Motor neuron (in vitro differentiated cells): ENCODE measurements at regions not wholly inside any gene's neighbourhood (a gene's known extent, or its start where the extent isn't known, plus 50 kb on each side); places are given as distances from the start of the nearest gene placed in this dataset.
"Not testable (repeated sequence)": the region's sequence is repeated elsewhere in the genome, so short reads cannot be mapped to it uniquely, and the experiment has no call there.

Experiments used
- ATAC-seq, 8 experiments: fragments of 200-7000 bp; cut with Tn5 transposase; replicated peaks in 6 of 8; 2 replicates each; pipeline ENCODE4 v1.8.0; 2021; ENCODE audit warnings: mild to moderate bottlenecking in 8 of 8, moderate library complexity in 8 of 8
- H3K27ac ChIP-seq, 2 donors: fragments of 250-450 bp; sonication (Bioruptor Pico); 2 replicates each; pipeline ENCODE4 v1.9.0; 2021; ENCODE audit warnings: antibody characterized with exemption in 2 of 2, mild to moderate bottlenecking in 2 of 2, moderate library complexity in 1 of 2
- H3K4me1 ChIP-seq, 2 donors: fragments of 250-450 bp; sonication (Bioruptor Pico); replicated peaks in 1 of 2; 2 replicates each; pipeline ENCODE4 v1.6.1; 2021; ENCODE audit warnings: antibody characterized with exemption in 2 of 2, mild to moderate bottlenecking in 2 of 2, moderate library complexity in 1 of 2
- H3K4me3 ChIP-seq, 5 donors: fragments of 250-450 bp; sonication (Bioruptor Pico); 2 replicates each; pipeline ENCODE4 v1.9.0; 2021; ENCODE audit warnings: antibody characterized with exemption in 5 of 5, mild to moderate bottlenecking in 5 of 5, moderate library complexity in 4 of 5
- WGBS, 10 experiments: fragments of 450-650 bp; shearing (Covaris generic); methylation state at CpG; one replicate each; pipeline ENCODE4 v1.0.0; 2022; 5-methylcytosine and 5-hydroxymethylcytosine counted together
- in situ Hi-C, 9 experiments: fragments of 400-800 bp; cut with MboI; loops; one replicate each; pipeline ENCODE4 v1.15.0; 2021; ENCODE audit warnings: low sequenced_read_pairs in 9 of 9, low pct_unique_long_range_greater_than_20kb in 2 of 9; ENCODE audit not compliant: unreplicated experiment in 9 of 9

- ATAC-seq, result peak in 1 of 8 experiments; percentile 62
- 13 to 94% (median 76%) methylated on average over 1 to 4 of the region's 4 CpGs for WGBS, 10 experiments
- in situ Hi-C loops, result no loop called here
- H3K4me3 ChIP-seq, result no peak overlapping the region
- H3K27ac ChIP-seq, result no peak overlapping the region
- peaks cover 0 to 8% of the 10 kb centered on the region in 2 donors for H3K4me1 ChIP-seq
Measured at GRCh38 chr6:8637896-8638597, 202.7 kb upstream of the SLC35B3 start.

DNA sequence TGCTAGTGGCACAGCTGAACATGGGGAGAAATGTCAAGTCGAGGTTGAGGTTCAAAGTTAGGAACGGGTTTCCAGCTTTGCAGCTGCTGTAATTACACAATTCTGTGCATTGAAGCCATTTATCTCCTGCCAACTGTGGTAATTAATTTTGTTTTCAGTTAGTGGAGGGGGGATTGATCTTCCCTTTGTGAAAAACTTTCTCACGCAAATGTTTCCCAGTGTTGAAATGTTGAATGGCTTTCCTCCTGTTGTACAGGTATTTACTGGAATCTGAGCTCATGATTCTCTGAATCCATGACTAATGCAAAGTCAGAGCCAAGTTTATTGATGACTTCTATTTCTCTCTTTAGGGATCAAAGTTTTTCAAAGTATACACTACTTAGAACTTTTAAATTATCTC lies 198.4 kb upstream of the SLC35B3 start:
- peaks cover 0 to 8% of the 10 kb centered on the region in 2 donors for H3K4me1 ChIP-seq
- H3K4me3 ChIP-seq, result no peak overlapping the region
- no peak overlapping the region for H3K27ac ChIP-seq
- in situ Hi-C loops, result no loop called here
- WGBS, 10 experiments, result 3 to 100% (median 62%) methylated on average over 1 to 3 of the region's 3 CpGs; no CpG with 5 or more reads in 1 of the 10 experiments
- ATAC-seq, result no peak

DNA sequence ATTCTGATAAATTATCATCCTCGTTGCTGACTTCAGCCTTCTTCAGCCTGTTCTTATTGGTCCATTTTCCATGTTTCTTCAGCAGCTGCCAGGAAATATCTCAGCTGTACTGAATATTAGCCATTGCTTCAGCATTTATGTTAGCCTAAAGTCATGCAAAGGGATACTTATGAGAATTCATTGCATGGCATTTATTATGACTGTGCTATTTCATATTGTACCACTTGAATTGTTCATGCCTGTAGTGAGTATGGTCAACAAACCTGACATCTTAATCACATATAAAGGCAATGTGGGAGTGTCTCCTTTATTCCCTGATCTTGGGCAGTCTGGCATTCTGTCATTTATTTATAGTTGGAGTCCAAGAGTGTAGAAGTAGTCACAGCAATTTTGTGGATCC lies 193.4 kb upstream of the SLC35B3 start:
- peak in 1 of 8 experiments; percentile 66 for ATAC-seq
- Histone ChIP-seq H3K4me1 (peaks cover 0 to 5% of the 10 kb centered on the region in 2 donors), H3K4me3 (no peak overlapping the region), H3K27ac (no peak overlapping the region)
- 0 to 100% (median 78%) methylated on average over 1 of the region's 1 CpG; no CpG with 5 or more reads in 1 of the 10 experiments for WGBS, 10 experiments
- in situ Hi-C loops, result no loop called here

DNA sequence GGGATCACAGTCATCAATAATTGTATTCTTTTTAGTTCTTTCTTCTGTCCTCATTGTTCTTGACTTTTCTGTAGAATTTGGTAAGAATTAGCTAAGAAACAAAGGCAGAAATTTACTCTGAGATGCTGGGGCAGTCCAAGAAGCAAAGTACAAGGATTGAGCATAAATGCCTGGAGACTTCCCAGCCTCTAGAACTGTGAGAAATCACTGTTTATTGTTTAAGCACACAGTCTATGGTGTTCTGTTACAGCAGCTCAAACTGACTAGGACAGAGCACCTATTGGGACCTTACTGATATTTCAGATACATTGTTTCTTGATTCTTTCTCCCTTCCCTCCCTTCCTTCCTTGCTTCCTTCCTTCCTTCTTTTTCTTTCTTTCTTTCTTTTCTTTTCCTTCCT lies 192.7 kb upstream of the SLC35B3 start:
- no peaks in the 10 kb centered on the region for H3K4me1 ChIP-seq
- in situ Hi-C loops, result no loop called here
- H3K27ac ChIP-seq, result no peak overlapping the region
- H3K4me3 ChIP-seq, result no peak overlapping the region
- peak in 1 of 8 experiments; percentile 16 for ATAC-seq

DNA sequence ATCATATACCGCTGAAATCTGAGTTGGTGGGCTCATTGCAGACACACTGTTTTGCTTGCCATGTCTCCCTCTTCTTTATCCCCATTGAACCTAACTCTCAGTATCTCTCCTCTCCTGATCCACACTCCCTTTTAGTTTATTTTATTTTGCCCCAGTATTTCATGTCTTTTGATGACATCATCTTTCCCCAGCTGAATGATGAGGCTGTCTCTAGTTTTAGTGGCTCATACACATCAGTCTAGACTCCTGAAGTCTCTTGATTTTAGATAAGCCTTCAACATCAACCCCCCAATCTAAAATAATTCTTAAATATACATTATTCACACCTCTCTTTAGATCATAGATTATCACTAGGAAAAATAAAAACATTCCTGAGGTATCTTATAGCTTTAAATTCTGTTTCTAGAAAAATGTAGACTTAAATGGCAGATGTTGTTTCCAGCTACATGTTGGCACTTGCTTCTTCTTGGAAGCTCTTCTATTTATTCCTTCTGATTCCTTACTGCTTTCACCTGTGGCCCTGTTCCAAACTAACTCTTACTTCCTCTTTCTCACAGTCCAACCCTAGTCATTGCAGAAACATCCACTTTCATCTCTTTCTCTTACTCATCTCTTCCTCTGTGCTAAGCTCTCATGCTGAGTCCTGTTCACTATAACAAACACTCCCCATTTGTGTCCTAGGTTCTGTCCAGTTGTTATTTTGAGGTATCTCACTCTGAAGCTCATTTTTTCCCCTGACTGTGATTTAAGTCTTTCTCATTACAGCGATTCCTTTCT lies 191.9 kb upstream of the SLC35B3 start:
- Histone ChIP-seq H3K4me3 (no peak overlapping the region), H3K4me1 (no peaks in the 10 kb centered on the region), H3K27ac (no peak overlapping the region)
- in situ Hi-C loops, result no loop called here
- WGBS, 10 experiments, result 11 to 100% (median 81%) methylated on average over 1 to 2 of the region's 2 CpGs
- peak in 2 of 8 experiments; percentile 66 to 81 for ATAC-seq

- 0 to 100% (median 100%) methylated on average over 1 of the region's 1 CpG; no CpG with 5 or more reads in 1 of the 10 experiments for WGBS, 10 experiments
- peak in 3 of 8 experiments; percentile 19 to 62 (median 22) for ATAC-seq
- no peaks in the 10 kb centered on the region for H3K4me1 ChIP-seq
- in situ Hi-C loops, result no loop called here
- no peak overlapping the region for H3K27ac ChIP-seq
- no peak overlapping the region for H3K4me3 ChIP-seq
Measured at GRCh38 chr6:8624665-8625064, 189.3 kb upstream of the SLC35B3 start.

- in situ Hi-C loops, result no loop called here
- Histone ChIP-seq H3K27ac (no peak overlapping the region), H3K4me1 (no peaks in the 10 kb centered on the region), H3K4me3 (no peak overlapping the region)
- no peak for ATAC-seq
- 40 to 100% (median 90%) methylated on average over 1 to 3 of the region's 3 CpGs for WGBS, 10 experiments
Measured at GRCh38 chr6:8623441-8623840, 188.1 kb upstream of the SLC35B3 start.

DNA sequence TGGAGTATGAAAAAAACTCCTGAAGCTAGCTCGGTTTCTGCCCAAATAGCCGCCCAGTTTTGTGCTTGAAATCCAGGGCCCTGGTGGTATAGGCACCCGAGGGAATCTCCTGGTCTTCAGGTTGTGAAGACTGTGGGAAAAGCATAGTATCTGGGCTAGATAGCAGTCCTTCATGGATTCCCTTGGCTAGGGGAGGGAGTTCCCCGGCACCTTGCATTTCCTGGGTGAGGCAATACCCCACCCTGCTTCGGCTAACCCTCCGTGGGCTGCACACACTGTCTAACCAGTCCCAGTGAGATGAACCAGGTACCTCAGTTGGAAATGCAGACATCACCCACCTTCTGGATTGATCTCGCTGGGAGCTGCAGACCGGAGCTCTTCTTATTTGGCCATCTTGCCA lies 184.5 kb upstream of the SLC35B3 start:
- no peak overlapping the region for H3K27ac ChIP-seq
- ATAC-seq, result peak in 1 of 8 experiments; percentile 28
- WGBS, 10 experiments, result 40 to 100% (median 100%) methylated on average over 1 to 6 of the region's 8 CpGs; no CpG with 5 or more reads in 3 of the 10 experiments
- H3K4me1 ChIP-seq, result no peaks in the 10 kb centered on the region
- in situ Hi-C loops, result no loop called here
- H3K4me3 ChIP-seq, result no peak overlapping the region

DNA sequence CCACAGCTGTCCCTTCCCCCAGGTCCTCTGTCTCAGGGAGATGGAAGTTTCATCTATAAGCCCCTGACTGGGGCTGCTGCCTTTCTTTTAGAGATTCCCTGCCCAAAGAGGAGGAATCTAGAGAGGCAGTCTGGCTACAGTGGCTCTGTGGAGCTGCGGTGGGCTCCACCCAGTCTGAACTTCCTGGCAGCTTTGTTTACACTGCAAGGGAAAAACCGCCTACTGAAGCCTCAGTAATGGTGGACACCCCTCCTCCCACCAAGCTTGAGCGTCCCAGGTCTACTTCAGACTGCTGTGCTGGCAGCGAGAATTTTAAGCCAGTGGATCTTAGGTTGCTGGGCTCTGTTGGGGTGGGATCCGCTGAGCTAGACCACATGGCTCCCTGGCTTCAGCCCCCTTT lies 184.1 kb upstream of the SLC35B3 start:
- H3K27ac ChIP-seq, H3K4me1 ChIP-seq, H3K4me3 ChIP-seq, in situ Hi-C loops: not testable (repeated sequence)
- peak in 1 of 8 experiments; percentile 54 for ATAC-seq
- WGBS, 10 experiments, result 65 to 72% (median 68%) methylated on average over 3 to 5 of the region's 5 CpGs; no CpG with 5 or more reads in 7 of the 10 experiments

GRCh38 chr6:8608737-8609136 lies 173.4 kb upstream of the SLC35B3 start:
- no peak for ATAC-seq
- Histone ChIP-seq H3K4me1 (no peaks in the 10 kb centered on the region), H3K27ac (no peak overlapping the region), H3K4me3 (no peak overlapping the region)
- in situ Hi-C loops, result no loop called here
- 5 to 100% (median 79%) methylated on average over 1 to 5 of the region's 5 CpGs for WGBS, 10 experiments

DNA sequence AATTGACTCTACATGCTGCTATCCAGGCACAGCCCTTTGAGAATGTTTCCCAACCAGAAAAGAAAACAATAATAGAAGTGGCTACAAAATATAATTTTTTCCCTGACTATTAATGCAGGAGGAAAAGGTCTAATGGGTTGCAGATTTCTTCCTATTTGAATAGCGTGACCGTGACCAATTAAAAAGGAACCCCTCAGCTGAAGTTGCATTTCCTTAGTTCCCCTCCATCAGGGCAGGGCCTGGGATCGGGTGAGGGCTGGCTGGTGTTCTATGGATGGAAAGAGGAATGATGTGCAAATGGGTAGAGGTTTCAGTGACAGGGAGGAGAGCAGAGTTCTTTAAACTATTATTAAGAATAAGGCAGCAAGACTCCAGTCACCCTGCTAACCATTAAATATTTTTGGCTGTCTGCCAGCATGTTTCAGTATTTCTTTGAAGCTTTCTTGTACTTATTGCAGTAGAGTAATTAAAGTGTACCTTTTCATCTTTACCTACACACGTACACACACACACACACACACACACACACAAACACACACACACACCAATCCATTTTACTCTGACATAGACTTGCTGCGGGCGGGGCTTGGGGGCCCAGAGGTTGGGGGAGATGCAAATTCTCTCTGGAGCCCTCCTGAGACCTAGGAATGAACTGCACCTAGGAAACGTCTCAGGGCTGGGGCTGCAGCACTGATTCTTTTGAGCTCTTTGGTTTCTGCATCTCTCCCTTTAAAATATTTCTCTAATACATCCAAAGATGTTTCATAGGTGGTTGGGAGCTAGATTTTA lies 154.8 kb upstream of the SLC35B3 start:
- peak in 3 of 8 experiments; percentile 23 to 60 (median 53) for ATAC-seq
- Histone ChIP-seq H3K4me3 (no peak overlapping the region), H3K27ac (no peak overlapping the region), H3K4me1 (no peaks in the 10 kb centered on the region)
- in situ Hi-C loops, result no loop called here
- WGBS, 10 experiments, result 7 to 100% (median 30%) methylated on average over 1 to 5 of the region's 7 CpGs; no CpG with 5 or more reads in 3 of the 10 experiments

DNA sequence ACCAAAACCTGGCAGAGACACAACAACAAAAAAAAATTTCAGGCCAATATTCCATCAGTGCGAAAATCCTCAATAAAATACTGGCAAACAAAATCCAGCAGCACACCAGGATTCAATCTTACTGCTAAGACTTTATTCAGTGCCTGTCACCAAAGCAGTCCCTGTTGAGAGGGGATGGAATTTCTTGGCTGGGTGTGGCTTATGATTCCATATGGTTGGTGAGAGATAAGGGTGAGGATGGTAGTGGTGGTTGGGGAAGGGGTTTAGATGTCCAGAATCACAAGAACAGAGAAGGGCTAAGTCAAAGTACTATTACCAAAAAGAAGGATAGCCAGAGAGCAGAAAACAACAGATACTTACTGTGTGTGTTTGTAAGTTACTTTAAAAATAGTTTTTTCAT lies 152.8 kb upstream of the SLC35B3 start:
- no peak overlapping the region for H3K27ac ChIP-seq
- H3K4me3 ChIP-seq, result no peak overlapping the region
- 17 to 100% (median 50%) methylated on average over 1 of the region's 1 CpG; no CpG with 5 or more reads in 5 of the 10 experiments for WGBS, 10 experiments
- H3K4me1 ChIP-seq, result no peaks in the 10 kb centered on the region
- no peak for ATAC-seq
- in situ Hi-C loops, result no loop called here

DNA sequence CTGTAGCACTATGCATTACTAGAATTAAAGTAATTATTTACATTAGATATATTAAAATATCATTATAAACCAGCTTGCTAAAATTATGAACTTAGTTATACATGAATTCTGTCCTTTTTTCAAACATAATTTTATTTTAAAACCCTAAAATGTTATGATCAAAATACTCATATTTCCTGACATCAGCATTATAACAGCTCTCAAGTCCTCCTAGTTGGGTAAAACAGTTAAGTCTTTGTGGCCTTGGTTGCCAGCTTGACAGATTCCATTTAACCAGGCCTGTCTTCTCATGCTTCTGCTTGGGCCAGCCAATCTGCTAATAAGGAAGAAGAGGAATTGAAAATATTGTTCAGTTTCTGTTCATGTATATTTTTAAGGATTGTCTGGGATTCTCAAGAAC lies 147.9 kb upstream of the SLC35B3 start:
- H3K4me3 ChIP-seq, result no peak overlapping the region
- in situ Hi-C loops, result no loop called here
- no peak overlapping the region for H3K27ac ChIP-seq
- H3K4me1 ChIP-seq, result no peaks in the 10 kb centered on the region
- no peak for ATAC-seq
